OCI-LY1 (cell line): ENCODE measurements at regions not wholly inside any gene's neighbourhood (a gene's known extent, or its start where the extent isn't known, plus 50 kb on each side); places are given as distances from the start of the nearest gene placed in this dataset.

Experiments used
- CTCF ChIP-seq: fragments of 200-600 bp; sonication (generic), shearing (Covaris generic); IDR thresholded peaks from 2 replicates; pipeline ENCODE4 v1.5.1; 2017; ENCODE audit warnings: mild to moderate bottlenecking, antibody characterized with exemption, low read length, moderate library complexity, mixed read lengths
- EZH2 ChIP-seq: fragments of 200-600 bp; sonication (generic), shearing (Covaris generic); IDR thresholded peaks from 2 replicates; pipeline ENCODE4 v1.8.0; 2017; ENCODE audit warnings: borderline replicate concordance, mixed run types, mild to moderate bottlenecking, antibody characterized with exemption, low read length, moderate library complexity, mixed read lengths

GRCh38 chr5:124677374-124678351, 68.8 kb downstream of the ZNF608 start:
- TF ChIP-seq CTCF (no peak), EZH2 (no peak)
